Gastrocnemius medialis (tissue), 4 donors: ENCODE measurements at regions not wholly inside any gene's neighbourhood (a gene's known extent, or its start where the extent isn't known, plus 50 kb on each side); places are given as distances from the start of the nearest gene placed in this dataset.

Experiments used
- ATAC-seq, 2 donors: fragments of 150-250 bp; one replicate each; pipeline ENCODE4 v1.9.1; 2016
- DNase-seq, 2 donors: peaks; one replicate each; pipeline ENCODE4 v3.0.0-alpha.2; 2019
- H3K27ac ChIP-seq, 4 donors: fragments of 200-600 bp; sonication (generic); 1 replicate in 1 of 4; 2 replicates in 3 of 4; pipeline ENCODE4 v1.5.1; 2016 to 2018; ENCODE audit warnings: mild to moderate bottlenecking in 2 of 4, moderate library complexity in 1 of 4
- H3K27me3 ChIP-seq, 3 donors: fragments of 200-600 bp; sonication (generic) in 2 of 3; 1 replicate in 1 of 3; 2 replicates in 2 of 3; pipeline versions ENCODE4 v1.5.1 to v1.6.0; 2016 to 2019; ENCODE audit warnings: mild to moderate bottlenecking in 1 of 3, moderate library complexity in 1 of 3
- H3K36me3 ChIP-seq, 2 donors: fragments of 200-600 bp; sonication (generic) in 1 of 2; one replicate each; pipeline ENCODE4 v1.5.1; 2017 to 2018
- H3K4me1 ChIP-seq, 2 donors: fragments of 200-600 bp; sonication (generic) in 1 of 2; one replicate each; pipeline ENCODE4 v1.5.1; 2016 to 2017; ENCODE audit warnings: mild to moderate bottlenecking in 2 of 2
- H3K4me3 ChIP-seq, 4 donors: fragments of 200-600 bp; sonication (generic) in 3 of 4; 1 replicate in 1 of 4; 2 replicates in 3 of 4; pipeline ENCODE4 v1.5.1; 2016 to 2019; ENCODE audit warnings: mild to moderate bottlenecking in 2 of 4
- H3K9me3 ChIP-seq, 3 donors: fragments of 200-600 bp; sonication (generic) in 2 of 3; 1 replicate in 1 of 3; 2 replicates in 2 of 3; pipeline ENCODE4 v1.5.1; 2016 to 2019
- POLR2A ChIP-seq, 2 donors: fragments of 450-650 bp; IDR thresholded peaks; one replicate each; pipeline ENCODE4 v1.6.1; 2017; ENCODE audit warnings: antibody characterized with exemption in 2 of 2, mild to moderate bottlenecking in 2 of 2, moderate library complexity in 2 of 2
- in situ Hi-C, 4 donors: fragments of 200-750 bp; cut with MboI; loops; one replicate each; pipeline versions ENCODE4 v1.15.0 to v1.8.0; 2017; ENCODE audit warnings: low sequenced_read_pairs in 4 of 4
- intact Hi-C: fragments of 100-400 bp; cut with DNase I; formaldehyde crosslinking; loops from one replicate; pipeline ENCODE4 v1.15.1; 2023; ENCODE audit warnings: low total_unique reads
- TF ChIP-seq, protein P1 (sequence below), 5 experiments: fragments of 450-650 bp in 3 of 5; fragments of 200-600 bp in 2 of 5; sonication (generic) in 2 of 5; IDR thresholded peaks in 4 of 5; conservative IDR thresholded peaks in 1 of 5; 1 replicate in 4 of 5; 2 replicates in 1 of 5; pipeline ENCODE4 v1.5.1; 2016 to 2019; ENCODE audit warnings: antibody characterized with exemption in 5 of 5, mild to moderate bottlenecking in 3 of 5, moderate library complexity in 3 of 5

DNA sequence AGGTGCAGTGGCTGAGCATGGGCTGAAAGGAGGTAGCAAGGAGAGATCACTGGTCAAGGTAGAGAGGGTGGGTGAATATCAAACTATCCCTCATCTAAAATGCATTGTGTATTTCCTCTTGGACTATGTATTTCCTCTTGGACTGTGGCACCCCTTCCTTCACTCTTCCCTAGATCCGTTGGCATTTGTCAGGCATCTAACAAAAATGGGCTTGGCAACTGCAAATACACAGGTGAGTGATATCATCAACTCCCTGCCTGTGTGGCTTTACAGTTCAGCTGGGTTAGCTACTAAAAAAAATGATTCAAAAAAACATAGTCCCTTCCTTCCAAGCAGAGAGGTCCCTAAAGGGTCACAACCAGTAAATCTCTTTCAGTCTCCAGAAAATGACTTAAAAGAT lies 142.8 kb upstream of the FUT8 start:
- Histone ChIP-seq H3K9me3 (no peaks in the 10 kb centered on the region), H3K4me3 (no peak overlapping the region), H3K4me1 (no peaks in the 10 kb centered on the region), H3K36me3 (no peaks in the 10 kb centered on the region), H3K27me3 (no peaks in the 10 kb centered on the region), H3K27ac (no peak overlapping the region)
- intact Hi-C loops = no loop called here
- in situ Hi-C loops = no loop called here
- DNase-seq = no peak
- no peak for ATAC-seq
- TF ChIP-seq, protein P1, sequence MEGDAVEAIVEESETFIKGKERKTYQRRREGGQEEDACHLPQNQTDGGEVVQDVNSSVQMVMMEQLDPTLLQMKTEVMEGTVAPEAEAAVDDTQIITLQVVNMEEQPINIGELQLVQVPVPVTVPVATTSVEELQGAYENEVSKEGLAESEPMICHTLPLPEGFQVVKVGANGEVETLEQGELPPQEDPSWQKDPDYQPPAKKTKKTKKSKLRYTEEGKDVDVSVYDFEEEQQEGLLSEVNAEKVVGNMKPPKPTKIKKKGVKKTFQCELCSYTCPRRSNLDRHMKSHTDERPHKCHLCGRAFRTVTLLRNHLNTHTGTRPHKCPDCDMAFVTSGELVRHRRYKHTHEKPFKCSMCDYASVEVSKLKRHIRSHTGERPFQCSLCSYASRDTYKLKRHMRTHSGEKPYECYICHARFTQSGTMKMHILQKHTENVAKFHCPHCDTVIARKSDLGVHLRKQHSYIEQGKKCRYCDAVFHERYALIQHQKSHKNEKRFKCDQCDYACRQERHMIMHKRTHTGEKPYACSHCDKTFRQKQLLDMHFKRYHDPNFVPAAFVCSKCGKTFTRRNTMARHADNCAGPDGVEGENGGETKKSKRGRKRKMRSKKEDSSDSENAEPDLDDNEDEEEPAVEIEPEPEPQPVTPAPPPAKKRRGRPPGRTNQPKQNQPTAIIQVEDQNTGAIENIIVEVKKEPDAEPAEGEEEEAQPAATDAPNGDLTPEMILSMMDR (IDR thresholded peaks at IDR 0.05 in 4 of 5, conservative IDR thresholded peaks at IDR 0.05 in 1 of 5) = no peak
- no peak for TF ChIP-seq POLR2A (IDR thresholded peaks at IDR 0.05)

DNA sequence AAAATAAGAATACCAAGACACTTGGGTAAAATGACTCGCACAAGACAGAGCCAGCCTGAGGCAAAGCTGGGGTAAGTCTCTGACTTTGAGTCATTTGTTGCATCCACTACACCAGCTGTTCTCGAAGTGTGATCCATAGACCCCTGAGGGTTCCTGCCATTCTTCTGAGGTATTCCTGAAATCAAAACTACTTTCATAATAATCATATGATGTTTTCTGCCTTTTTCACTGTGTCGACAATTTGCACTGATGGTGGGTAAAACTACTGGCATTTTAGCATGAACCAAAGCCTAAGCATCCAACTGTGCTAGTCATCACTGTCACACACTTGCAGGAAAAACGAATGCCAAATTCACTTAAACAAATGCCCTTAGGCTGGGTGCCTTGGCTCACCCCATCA lies 135.5 kb upstream of the FUT8 start:
- intact Hi-C loops = no loop called here
- Histone ChIP-seq H3K4me3 (no peak overlapping the region), H3K4me1 (no peaks in the 10 kb centered on the region), H3K9me3 (no peaks in the 10 kb centered on the region), H3K36me3 (no peaks in the 10 kb centered on the region), H3K27ac (no peak overlapping the region), H3K27me3 (no peaks in the 10 kb centered on the region)
- TF ChIP-seq POLR2A (IDR thresholded peaks at IDR 0.05) = no peak
- TF ChIP-seq, protein P1 (IDR thresholded peaks at IDR 0.05 in 4 of 5, conservative IDR thresholded peaks at IDR 0.05 in 1 of 5) = no peak
- no peak for ATAC-seq
- in situ Hi-C loops = no loop called here
- no peak for DNase-seq

DNA sequence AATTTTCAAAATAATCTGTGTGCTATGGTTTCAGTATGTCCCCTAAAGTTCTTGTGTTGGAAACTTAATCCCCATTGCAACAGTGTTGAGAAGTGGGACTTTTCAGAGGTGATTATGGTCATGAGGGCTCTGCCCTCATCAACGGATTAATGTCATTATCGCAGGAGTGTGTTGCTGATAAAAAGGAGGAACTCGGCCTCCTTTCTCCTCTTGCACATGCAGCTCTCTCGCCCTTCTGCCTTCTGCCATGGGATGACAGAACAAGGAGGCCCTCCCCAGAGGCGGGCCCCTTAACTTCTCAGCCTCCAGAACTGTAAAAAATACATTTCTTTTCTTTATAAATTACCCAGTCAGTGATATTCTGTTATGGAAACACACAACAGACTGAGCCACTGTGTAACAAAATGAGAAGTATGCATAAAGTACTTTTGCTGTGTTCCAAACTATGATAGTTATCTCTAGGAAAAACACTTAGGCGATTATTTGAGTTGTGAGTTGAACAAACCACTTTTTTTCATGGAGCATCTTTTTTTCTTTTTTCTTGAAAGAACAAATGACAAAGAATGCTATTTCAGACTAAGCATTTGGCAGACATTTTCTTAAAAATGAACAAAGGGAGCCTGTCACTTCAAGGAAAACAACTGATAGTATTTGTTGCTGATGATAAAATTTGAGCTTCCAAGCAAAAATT lies 134.8 kb upstream of the FUT8 start:
- in situ Hi-C loops (no loop called here), intact Hi-C loops (no loop called here)
- Histone ChIP-seq H3K4me1 (no peaks in the 10 kb centered on the region), H3K27ac (no peak overlapping the region), H3K9me3 (no peaks in the 10 kb centered on the region), H3K4me3 (no peak overlapping the region), H3K36me3 (no peaks in the 10 kb centered on the region), H3K27me3 (no peaks in the 10 kb centered on the region)
- no peak for ATAC-seq
- TF ChIP-seq, protein P1 (IDR thresholded peaks at IDR 0.05 in 4 of 5, conservative IDR thresholded peaks at IDR 0.05 in 1 of 5) = no peak
- TF ChIP-seq POLR2A (IDR thresholded peaks at IDR 0.05) = no peak
- no peak for DNase-seq

DNA sequence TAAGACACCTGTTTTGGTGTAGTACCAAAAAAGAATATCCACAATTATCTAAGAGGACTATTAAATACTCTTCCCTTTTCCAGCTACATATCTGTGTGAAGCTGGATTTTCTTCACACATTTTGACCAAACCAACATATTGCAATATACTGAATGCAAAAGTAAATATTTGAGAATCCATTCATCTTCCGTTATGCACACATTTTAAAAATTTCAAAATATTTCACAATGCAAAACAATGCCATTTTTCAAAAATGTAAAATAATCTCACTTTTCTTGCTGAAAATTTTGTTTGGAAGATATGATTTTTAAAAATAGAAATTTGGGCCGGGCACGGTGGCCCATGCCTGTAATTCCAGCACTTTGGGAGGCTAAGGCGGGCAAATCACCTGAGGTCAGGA lies 133.9 kb upstream of the FUT8 start:
- no peak overlapping the region for H3K4me3 ChIP-seq
- TF ChIP-seq POLR2A (IDR thresholded peaks at IDR 0.05) = no peak
- TF ChIP-seq, protein P1 (IDR thresholded peaks at IDR 0.05 in 4 of 5, conservative IDR thresholded peaks at IDR 0.05 in 1 of 5) = no peak
- H3K9me3 ChIP-seq = no peaks in the 10 kb centered on the region
- H3K27ac ChIP-seq = no peak overlapping the region
- no peak for ATAC-seq
- no peaks in the 10 kb centered on the region for H3K27me3 ChIP-seq
- no peak for DNase-seq
- no peaks in the 10 kb centered on the region for H3K4me1 ChIP-seq
- in situ Hi-C loops (no loop called here), intact Hi-C loops (no loop called here)
- no peaks in the 10 kb centered on the region for H3K36me3 ChIP-seq

DNA sequence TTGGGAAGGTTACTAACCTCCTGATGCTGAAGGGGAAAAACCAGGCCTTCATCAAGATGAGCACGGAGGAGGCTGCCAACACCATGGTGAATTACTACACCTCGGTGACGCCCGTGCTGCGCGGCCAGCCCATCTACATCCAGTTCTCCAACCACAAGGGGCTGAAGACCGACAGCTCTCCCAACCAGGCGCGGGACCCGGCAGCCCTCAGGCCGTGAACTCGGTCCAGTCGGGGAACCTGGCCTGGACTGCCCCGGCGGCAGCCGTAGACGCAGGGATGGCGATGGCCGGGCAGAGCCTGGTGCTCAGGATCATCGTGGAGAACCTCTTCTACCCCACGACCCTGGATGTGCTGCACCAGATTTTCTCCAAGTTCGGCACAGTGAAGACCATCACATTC lies 133.0 kb upstream of the FUT8 start:
- intact Hi-C loops = no loop called here
- in situ Hi-C loops = no loop called here
- no peaks in the 10 kb centered on the region for H3K36me3 ChIP-seq
- DNase-seq (no peak), ATAC-seq (no peak)
- no peaks in the 10 kb centered on the region for H3K27me3 ChIP-seq
- no peaks in the 10 kb centered on the region for H3K4me1 ChIP-seq
- H3K9me3 ChIP-seq = no peaks in the 10 kb centered on the region
- H3K4me3 ChIP-seq = no peak overlapping the region
- no peak overlapping the region for H3K27ac ChIP-seq
- TF ChIP-seq, protein P1 (IDR thresholded peaks at IDR 0.05 in 4 of 5, conservative IDR thresholded peaks at IDR 0.05 in 1 of 5) = no peak
- no peak for TF ChIP-seq POLR2A (IDR thresholded peaks at IDR 0.05)
